ENCODE measurements at regions not wholly inside any gene's neighbourhood (a gene's known extent, or its start where the extent isn't known, plus 50 kb on each side); places are given as distances from the start of the nearest gene placed in this dataset.

DNA sequence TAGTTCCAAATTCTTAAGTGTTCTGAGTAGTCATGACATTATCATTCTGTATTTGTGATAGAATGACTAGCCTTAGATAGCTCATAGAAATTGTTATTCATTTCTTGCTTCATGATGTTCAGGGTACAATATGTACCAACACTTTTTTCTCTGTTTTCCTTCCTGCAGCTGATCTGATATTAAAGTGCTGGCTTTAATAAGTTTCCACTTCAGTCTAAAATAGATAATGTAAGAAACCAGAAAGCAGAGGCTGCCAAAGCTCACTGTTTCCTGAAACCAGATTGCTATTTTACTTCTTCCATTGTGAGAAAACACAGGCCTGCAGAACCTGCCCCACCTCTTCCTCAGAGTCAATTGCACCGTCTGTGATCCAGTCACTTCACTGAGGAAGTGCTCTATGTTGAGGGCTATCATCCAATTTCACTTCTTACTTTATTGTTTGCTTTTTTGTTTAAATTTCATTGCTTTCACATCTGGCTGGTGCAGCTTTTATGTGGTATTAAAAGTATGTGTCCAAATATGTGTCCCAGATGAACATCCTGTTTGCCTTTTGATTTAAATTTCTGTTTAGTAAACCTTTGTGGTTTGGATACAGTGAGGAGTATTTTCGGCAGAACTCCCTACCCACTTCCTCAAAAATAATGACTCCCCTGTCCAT lies 652.1 kb downstream of the ANKRD50 start:
- no peak for ATAC-seq (ENCODE audit: low read depth)
- Histone ChIP-seq H3K27ac (ENCODE audit: low read length in 2 of 2) (no peak overlapping the region), H3K4me3 (ENCODE audit: control extremely low read depth in 1 of 5, extremely low read depth in 1 of 5, insufficient read depth in 1 of 5, low read depth in 2 of 5, low read length in 4 of 5) (no peak overlapping the region), H2AFZ (ENCODE audit: insufficient read depth, low read depth, low read length, poor library complexity, severe bottlenecking) (no peak overlapping the region), H3K36me3 (replicated peaks in 1 of 2; ENCODE audit: control extremely low read depth in 1 of 2, control insufficient read depth in 1 of 2, extremely low read depth in 1 of 2, insufficient read depth in 2 of 2, low read length in 1 of 2) (no peaks in the 10 kb centered on the region), H3K79me2 (ENCODE audit: control insufficient read depth, insufficient read depth, low read length) (no peaks in the 10 kb centered on the region), H4K20me1 (ENCODE audit: control insufficient read depth, insufficient read depth, low read length, poor library complexity, severe bottlenecking) (no peaks in the 10 kb centered on the region), H3K9ac (ENCODE audit: low read length) (no peak overlapping the region), H3K4me1 (ENCODE audit: control insufficient read depth in 2 of 2, insufficient read depth in 2 of 2, low read length in 2 of 2) (peaks cover 0 to 3% of the 10 kb centered on the region in 2 donors), H3K4me2 (replicated peaks; ENCODE audit: low read depth, low read length, poor library complexity, severe bottlenecking) (no peak overlapping the region), H3K9me3 (ENCODE audit: control extremely low read depth in 1 of 3, control insufficient read depth in 2 of 3, insufficient read depth in 1 of 3, low read length in 2 of 3) (peaks cover 0 to under 1% (median 0%) of the 10 kb centered on the region in 3 donors), H3K27me3 (replicated peaks in 1 of 4; ENCODE audit: control extremely low read depth in 1 of 4, control insufficient read depth in 3 of 4, insufficient read depth in 4 of 4, low read length in 3 of 4) (no peaks in the 10 kb centered on the region)
- peaks cover 1% of the 10 kb centered on the region for H3K4me1 Mint-ChIP-seq
- ChIA-PET CTCF (no interaction called here), POLR2A (no interaction called here)
- H3K9me3 Mint-ChIP-seq (ENCODE audit: insufficient read depth): no peaks in the 10 kb centered on the region
- no peak overlapping the region for H3K27ac Mint-ChIP-seq
- no peaks in the 10 kb centered on the region for H3K27me3 Mint-ChIP-seq
- no peak for DNase-seq
- H3K4me3 Mint-ChIP-seq: no peak overlapping the region
- intact Hi-C loops (cut with micrococcal nuclease): no loop called here
- no CpG with 5 or more reads among the region's 2 CpGs for WGBS (ENCODE audit: insufficient coverage)
- no peak for TF ChIP-seq EZH2 (IDR thresholded peaks at IDR 0.05; ENCODE audit: borderline replicate concordance, insufficient read depth, low read depth, low read length, poor library complexity, severe bottlenecking)
- TF ChIP-seq, protein P1, sequence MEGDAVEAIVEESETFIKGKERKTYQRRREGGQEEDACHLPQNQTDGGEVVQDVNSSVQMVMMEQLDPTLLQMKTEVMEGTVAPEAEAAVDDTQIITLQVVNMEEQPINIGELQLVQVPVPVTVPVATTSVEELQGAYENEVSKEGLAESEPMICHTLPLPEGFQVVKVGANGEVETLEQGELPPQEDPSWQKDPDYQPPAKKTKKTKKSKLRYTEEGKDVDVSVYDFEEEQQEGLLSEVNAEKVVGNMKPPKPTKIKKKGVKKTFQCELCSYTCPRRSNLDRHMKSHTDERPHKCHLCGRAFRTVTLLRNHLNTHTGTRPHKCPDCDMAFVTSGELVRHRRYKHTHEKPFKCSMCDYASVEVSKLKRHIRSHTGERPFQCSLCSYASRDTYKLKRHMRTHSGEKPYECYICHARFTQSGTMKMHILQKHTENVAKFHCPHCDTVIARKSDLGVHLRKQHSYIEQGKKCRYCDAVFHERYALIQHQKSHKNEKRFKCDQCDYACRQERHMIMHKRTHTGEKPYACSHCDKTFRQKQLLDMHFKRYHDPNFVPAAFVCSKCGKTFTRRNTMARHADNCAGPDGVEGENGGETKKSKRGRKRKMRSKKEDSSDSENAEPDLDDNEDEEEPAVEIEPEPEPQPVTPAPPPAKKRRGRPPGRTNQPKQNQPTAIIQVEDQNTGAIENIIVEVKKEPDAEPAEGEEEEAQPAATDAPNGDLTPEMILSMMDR (IDR thresholded peaks at IDR 0.05): no peak

GRCh38 chr4:124061413-124061812 lies 651.1 kb downstream of the ANKRD50 start:
- no peaks in the 10 kb centered on the region for H3K27me3 ChIP-seq (replicated peaks in 1 of 4; ENCODE audit: control extremely low read depth in 1 of 4, control insufficient read depth in 3 of 4, insufficient read depth in 4 of 4, low read length in 3 of 4)
- intact Hi-C loops (cut with micrococcal nuclease): no loop called here
- Mint-ChIP-seq H3K4me3 (no peak overlapping the region), H3K27ac (no peak overlapping the region), H3K27me3 (no peaks in the 10 kb centered on the region), H3K9me3 (ENCODE audit: insufficient read depth) (no peaks in the 10 kb centered on the region), H3K4me1 (peaks cover 1% of the 10 kb centered on the region)
- no peak overlapping the region for H3K27ac ChIP-seq (ENCODE audit: low read length in 2 of 2)
- H3K9ac ChIP-seq (ENCODE audit: low read length): no peak overlapping the region
- no peaks in the 10 kb centered on the region for H3K79me2 ChIP-seq (ENCODE audit: control insufficient read depth, insufficient read depth, low read length)
- CTCF ChIA-PET: no interaction called here
- no peak for DNase-seq
- H4K20me1 ChIP-seq (ENCODE audit: control insufficient read depth, insufficient read depth, low read length, poor library complexity, severe bottlenecking): no peaks in the 10 kb centered on the region
- H2AFZ ChIP-seq (ENCODE audit: insufficient read depth, low read depth, low read length, poor library complexity, severe bottlenecking): no peak overlapping the region
- no peaks in the 10 kb centered on the region for H3K36me3 ChIP-seq (replicated peaks in 1 of 2; ENCODE audit: control extremely low read depth in 1 of 2, control insufficient read depth in 1 of 2, extremely low read depth in 1 of 2, insufficient read depth in 2 of 2, low read length in 1 of 2)
- ATAC-seq (ENCODE audit: low read depth): no peak
- no peak overlapping the region for H3K4me3 ChIP-seq (ENCODE audit: control extremely low read depth in 1 of 5, extremely low read depth in 1 of 5, insufficient read depth in 1 of 5, low read depth in 2 of 5, low read length in 4 of 5)
- H3K9me3 ChIP-seq (ENCODE audit: control extremely low read depth in 1 of 3, control insufficient read depth in 2 of 3, insufficient read depth in 1 of 3, low read length in 2 of 3): peaks cover 0 to 1% (median 0%) of the 10 kb centered on the region in 3 donors
- POLR2A ChIA-PET: no interaction called here
- peaks cover 0 to 3% of the 10 kb centered on the region in 2 donors for H3K4me1 ChIP-seq (ENCODE audit: control insufficient read depth in 2 of 2, insufficient read depth in 2 of 2, low read length in 2 of 2)
- TF ChIP-seq, protein P1 (IDR thresholded peaks at IDR 0.05): no peak
- no peak for TF ChIP-seq EZH2 (IDR thresholded peaks at IDR 0.05; ENCODE audit: borderline replicate concordance, insufficient read depth, low read depth, low read length, poor library complexity, severe bottlenecking)
- no peak overlapping the region for H3K4me2 ChIP-seq (replicated peaks; ENCODE audit: low read depth, low read length, poor library complexity, severe bottlenecking)

Data from B cell (primary cell).